HG02943 (cell line): ENCODE measurements at regions not wholly inside any gene's neighbourhood (a gene's known extent, or its start where the extent isn't known, plus 50 kb on each side); places are given as distances from the start of the nearest gene placed in this dataset.
"Not testable (repeated sequence)": the region's sequence is repeated elsewhere in the genome, so short reads cannot be mapped to it uniquely, and the experiment has no call there.

Source experiments
- ATAC-seq: cut with Tn5 transposase; IDR thresholded peaks from one replicate; pipeline ENCODE4 v1.9.1; 2021; ENCODE audit warnings: mild to moderate bottlenecking, low read depth, moderate library complexity; ENCODE audit not compliant: unreplicated experiment

- no peak for ATAC-seq
Measured at GRCh38 chr3:118196183-118196582, 838.5 kb downstream of the IGSF11 start.

DNA sequence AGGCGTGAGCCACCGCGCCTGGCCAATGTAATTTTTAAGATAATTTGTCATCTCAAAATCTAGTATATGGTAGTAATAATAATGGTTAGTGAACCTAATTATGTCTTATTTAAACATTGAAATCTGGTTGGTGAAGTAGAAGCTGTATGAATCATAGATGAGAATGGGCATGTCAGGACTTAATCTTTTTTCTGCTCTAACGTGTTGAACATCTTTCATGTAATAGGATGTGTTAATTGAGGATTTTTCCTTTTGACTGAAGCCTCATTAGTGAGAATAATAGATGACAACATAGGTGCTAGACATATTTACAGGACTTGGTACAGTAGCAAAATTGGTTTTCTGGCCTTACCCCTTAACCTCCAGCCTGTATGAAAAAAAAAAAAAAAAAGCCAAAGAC is 835.6 kb downstream of the IGSF11 start:
- no peak for ATAC-seq

GRCh38 chr3:118204052-118204656 is 830.5 kb downstream of the IGSF11 start:
- no peak for ATAC-seq

- ATAC-seq = no peak
Measured at GRCh38 chr3:118207271-118207670, 827.4 kb downstream of the IGSF11 start.

DNA sequence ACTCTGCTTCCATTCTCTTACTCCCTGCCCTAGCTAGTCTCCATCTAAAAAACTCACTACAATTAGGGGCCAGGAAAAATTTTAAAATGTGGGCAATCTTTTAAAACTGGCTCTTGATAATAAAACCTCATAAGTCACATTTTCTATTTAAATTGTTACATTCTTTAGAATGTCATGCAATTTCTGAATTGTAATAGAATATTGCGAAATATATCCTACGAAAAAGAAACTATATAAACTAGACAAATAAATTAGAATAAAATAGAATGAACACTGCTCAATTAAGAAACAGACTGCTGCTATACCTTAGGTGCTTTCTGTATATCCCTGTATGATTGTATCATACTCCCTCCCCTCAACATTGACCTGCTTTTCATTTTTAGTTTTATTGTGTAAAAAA is 826.0 kb downstream of the IGSF11 start:
- ATAC-seq = no peak

DNA sequence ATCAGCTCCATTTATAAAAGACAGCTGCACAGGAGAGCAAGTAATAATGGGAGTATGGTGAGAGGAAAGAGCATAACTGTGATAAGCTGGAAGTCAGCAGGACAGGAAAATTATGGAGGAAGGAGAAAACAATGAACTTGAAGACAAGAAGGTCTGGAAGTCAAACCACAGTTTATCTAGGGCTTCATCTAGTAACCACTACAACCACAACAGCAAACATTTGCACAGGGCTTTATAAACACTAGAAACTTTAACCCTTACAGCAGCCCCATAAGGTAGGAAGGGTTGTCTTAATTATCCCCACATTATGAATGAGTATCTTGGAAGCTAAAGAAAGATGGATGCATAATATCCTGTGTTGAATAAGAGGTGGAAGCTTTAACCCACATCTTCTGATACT is 820.8 kb downstream of the IGSF11 start:
- ATAC-seq = no peak

DNA sequence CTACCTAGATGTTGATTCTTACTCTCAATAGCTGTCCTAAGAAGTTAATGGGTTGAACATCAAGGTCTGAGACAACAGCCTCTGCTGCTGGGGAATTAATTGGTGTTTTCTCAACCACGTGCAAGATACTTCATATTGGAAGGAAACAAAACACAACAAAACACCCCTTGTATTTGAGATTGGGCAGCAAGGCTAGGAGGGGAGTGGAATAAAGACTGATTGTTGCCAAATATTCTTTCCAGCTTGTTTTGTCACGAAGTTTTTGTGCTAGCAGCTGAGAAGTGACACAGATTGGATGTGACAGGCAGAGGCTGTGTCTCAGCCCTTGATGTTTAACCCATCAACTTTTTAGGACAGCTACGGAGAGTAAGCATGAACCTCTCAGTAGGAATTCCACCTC is 808.4 kb downstream of the IGSF11 start:
- no peak for ATAC-seq

GRCh38 chr3:118227191-118227590 is 807.5 kb downstream of the IGSF11 start:
- no peak for ATAC-seq

- ATAC-seq = no peak
Measured at GRCh38 chr3:118228151-118228550, 806.5 kb downstream of the IGSF11 start.

- no peak for ATAC-seq
Measured at GRCh38 chr3:118229196-118229595, 805.5 kb downstream of the IGSF11 start.

GRCh38 chr3:118231578-118231977 is 803.1 kb downstream of the IGSF11 start:
- ATAC-seq = no peak

DNA sequence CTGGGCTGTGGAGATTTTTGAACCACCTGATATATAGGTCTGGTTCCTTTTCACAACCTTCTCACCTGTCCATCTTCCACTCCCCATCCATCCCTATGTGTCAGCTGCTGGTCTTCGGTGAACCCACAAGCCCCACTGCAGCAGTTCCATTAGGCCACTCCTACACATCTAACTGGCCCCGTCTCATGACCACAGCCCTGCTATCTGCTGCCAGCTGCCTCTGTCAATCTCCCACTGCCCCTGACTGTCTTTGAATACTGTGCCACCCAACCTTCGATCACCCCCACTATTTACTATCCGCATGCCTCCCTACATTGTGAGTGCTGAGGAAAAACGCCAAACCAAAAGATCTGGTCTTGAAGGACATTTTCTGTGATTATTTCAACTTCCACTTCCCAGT is 795.4 kb downstream of the IGSF11 start:
- no peak for ATAC-seq

DNA sequence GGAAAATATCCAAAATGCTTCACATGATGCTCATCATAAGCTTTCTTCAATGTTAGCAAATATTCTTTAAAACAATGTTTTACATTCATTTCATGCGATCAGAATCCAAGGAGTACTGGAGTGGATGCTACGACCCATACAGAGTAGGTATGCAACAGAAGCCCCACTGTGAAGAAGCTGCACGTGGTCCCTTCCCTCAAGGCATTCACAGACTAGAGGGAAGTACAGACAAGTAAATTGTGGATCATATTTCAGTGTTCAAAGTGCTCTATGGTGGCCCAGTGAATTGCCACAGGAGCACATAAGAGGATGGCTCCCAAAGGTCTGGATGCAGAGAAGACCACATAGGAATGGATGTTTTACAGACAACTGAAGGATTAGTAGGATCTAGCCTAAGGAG is 789.9 kb downstream of the IGSF11 start:
- no peak for ATAC-seq

DNA sequence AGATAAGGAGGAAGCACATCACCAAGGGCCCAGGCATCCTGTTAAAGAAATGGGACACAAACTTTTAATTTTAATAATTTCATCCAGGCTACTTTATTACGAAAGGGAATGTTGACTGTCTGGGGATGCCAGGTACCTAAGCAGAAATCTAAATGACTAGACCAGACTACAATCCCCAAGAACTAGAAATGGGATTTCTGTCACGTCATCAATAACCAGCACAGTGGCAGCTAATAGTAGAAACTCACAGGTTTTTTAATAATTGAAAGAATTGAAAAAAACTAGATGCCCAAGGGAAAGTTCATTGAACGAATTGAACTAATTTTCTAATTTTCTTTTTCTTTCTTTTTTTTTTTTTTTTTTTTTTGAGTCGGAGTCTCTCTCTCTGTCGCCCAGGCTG is 789.3 kb downstream of the IGSF11 start:
- ATAC-seq = no peak

DNA sequence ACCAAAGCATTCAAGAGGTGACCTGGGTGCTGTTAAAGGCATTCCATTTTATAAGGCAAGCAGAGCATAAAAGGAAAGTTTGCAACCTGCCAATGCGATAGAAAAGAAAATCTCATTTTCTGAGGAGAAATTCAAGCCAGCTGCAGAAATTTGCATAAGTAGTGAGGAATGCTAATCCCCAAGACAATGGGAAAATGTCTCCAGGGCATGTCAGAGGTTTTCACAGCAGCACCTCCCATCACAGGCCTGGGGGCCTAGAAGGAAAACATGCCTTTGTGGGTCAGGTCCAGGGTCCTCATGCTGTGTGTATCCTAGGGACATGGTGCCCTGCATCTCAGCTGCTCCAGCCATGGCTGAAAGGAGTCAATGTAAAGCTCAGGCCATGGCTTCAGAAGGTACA is 775.8 kb downstream of the IGSF11 start:
- ATAC-seq = not testable (repeated sequence)

DNA sequence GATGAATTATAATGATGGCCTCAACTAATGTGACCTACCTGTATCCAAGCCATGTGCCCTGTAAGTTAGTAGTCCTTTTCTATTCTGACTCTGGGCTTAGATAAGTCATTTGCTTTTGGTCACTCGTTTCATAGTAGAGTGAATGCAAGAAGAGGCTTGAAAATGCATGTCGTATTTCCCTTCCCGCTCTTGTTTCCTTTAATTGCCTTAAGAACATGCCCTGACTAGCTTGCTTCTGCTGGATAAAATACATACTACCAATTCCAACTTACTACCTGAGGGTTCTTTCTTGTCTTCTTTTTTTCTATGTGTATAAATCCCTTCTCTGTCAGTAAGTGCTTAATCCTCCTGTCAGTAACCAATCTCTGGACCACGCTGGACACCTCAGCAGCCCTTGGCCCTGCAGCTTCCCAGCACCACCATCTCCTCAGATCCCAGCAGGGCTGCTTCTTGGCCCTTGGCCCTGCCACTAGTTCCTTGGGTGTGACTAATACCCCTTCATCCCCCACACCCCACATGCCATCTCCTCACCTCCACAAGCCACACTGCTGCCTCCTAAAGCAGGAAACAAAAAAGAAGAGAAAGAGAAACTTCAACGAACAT is 771.7 kb downstream of the IGSF11 start:
- ATAC-seq = no peak

DNA sequence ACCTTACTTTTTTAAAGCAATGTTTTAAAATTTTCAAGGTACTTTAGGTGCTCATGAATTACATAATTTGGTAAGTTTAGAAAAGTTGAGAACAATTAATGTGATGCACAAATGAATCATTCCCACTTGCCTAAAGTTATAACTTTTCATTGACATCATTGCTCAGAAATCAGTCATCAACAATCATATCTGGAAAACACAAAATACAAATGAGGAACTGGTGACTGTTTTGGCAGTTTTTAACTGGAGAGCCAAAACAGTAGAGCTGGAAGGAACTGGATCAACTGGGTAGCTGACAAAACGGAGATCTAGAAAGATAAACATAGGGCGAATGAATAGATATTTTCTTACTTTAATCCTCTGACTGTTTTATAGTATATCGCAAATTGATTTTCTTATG is 767.1 kb downstream of the IGSF11 start:
- ATAC-seq = no peak

GRCh38 chr3:118269537-118270125 is 765.0 kb downstream of the IGSF11 start:
- ATAC-seq = no peak

- ATAC-seq = no peak
Measured at GRCh38 chr3:118272991-118273390, 761.7 kb downstream of the IGSF11 start.

DNA sequence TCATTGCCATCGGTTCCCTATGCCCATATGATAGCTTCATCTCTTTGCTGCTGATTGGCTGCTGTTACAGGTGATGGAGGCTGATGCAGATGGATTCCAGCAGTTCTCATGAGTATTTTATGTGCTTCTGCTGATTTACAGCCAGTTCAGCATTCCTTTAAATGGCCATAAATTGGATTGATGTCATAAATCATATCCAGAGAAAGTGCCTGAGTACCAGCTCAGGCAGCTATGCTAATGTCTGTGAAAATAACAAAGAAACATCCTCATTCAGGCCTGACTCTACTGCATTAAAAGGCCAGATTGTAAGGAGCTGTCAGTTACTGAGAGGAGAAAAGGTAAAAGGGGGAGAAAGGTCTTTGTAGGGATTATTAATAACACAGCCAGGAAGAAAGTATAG is 756.8 kb downstream of the IGSF11 start:
- ATAC-seq = no peak

GRCh38 chr3:118292841-118293240 is 741.8 kb downstream of the IGSF11 start:
- no peak for ATAC-seq

- no peak for ATAC-seq
Measured at GRCh38 chr3:118298133-118298532, 736.5 kb downstream of the IGSF11 start.
